DMS114 treated with DMSO at 0.1 percent for 48 hours (cell line): ENCODE measurements at regions not wholly inside any gene's neighbourhood (a gene's known extent, or its start where the extent isn't known, plus 50 kb on each side); places are given as distances from the start of the nearest gene placed in this dataset.

Source experiments
- DNase-seq: peaks from one replicate; lab custom pipeline; 2025; ENCODE audit not compliant: unreplicated experiment; lab: John Stamatoyannopoulos, UW

DNA sequence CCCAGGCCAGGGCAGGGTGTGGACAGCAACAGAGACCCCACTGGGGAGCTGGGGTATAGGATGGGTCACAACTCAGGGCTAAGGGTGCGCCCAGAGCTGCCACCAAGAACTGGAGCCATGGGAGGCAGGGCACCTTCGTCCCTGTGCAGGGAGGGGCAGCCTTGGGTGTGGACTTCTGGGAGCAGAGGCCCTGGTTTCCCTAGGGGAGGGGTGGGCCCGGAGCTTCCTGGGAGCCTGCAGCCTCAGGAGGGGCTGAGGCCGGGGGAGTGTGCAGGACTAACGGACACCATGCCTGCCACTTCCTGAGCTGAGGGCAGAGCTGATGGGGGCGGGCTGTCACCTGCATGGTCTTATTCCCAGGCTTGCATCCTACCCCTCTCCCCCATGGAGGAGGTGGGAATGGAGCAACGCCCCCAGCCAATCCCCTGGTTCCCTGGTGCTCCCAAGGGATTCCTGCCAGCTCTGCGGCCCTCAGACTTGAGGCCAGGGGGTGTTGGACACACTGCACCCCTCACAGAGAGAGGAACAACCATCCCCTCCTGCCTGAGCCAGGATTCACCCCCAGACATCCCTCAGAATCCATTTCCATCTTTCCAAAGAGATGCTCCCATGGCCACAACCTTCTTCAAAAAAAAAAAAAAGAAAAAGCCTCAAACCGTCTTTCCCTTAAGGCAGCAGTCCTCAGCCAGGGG, 225.7 kb downstream of the CTTN start:
- DNase-seq, result no peak

DNA sequence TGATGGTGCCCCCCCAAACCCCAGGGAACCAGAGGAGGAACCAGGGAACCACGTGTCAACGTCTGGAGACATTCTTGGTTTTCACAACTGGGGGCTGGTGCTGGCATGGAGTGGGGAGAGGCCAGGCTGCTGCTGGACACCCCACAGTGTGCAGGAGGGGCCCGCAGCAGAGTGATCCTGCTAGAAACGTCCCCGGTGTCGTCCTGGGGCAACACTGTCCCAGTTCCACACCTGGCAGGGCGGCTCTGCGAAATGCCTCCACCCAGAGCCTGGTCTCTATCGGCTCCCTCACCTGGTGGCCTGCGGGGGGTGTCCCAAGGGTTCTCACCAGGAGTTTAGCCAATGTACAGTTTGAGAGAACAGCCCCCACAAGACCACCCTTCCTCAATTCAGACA, 226.3 kb downstream of the CTTN start:
- DNase-seq, result no peak

DNA sequence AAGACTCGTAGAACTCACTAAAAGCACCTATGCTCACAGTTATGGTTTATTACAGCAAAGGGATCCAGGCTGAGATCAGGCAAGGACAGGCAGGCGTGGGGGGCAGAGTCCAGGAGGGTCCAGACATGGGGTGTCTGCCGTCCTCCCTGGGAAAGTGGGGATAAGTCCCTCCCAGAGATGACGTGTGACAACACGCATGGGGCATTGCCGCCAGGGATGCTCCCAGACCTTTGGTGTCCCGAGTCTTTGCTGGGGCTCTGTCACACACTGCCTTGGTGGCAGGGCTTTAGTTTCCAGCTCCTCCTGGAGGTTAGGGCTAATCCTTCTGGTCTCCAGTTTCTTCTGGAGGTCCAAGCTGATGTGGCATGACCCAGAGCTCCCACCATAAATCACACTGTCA, 226.7 kb downstream of the CTTN start:
- DNase-seq, result no peak

DNA sequence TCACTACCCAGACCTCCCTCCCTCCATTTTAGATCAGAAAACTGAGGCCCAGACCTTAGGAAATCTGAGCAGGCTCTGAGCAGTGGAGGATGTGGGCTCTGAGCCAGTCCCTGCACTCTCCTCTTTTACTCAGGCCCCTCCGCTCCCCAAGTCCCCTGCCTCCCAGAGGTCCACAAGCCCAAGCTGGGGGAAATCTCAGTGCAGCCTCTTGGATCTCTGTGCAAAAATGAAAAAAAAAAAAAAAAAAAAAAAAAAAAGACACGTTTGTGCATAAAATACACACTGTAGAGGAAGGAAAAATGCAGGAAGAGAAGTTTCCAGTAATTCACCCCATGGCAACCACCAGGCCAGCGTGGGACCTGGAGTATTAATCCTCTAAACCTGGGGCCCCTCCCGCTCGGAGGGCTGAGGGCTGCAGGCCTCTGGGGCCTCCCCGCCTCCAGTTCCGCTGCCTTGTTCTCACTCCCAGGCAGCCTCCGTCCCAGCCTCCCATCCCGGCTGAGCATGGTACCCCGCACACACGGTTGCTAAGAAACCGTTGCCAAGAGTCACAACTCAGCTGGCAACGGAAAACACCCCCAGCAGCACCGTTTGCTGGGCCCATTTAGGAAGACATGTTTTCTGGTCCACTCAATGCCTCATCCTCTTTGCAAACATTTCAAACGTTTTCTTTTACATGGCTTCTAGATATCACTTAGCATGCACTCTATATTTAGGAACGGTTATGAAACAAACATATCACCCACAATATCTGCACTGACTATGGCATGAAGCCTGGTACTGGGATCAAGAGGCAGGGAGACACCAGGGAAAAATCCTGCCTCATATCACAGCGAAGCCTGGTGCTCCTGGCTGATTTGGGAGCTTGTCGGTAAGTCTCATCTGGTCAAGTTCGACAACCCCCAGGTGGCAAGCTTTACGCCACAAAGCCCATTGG, 227.5 kb downstream of the CTTN start:
- DNase-seq, result no peak

DNA sequence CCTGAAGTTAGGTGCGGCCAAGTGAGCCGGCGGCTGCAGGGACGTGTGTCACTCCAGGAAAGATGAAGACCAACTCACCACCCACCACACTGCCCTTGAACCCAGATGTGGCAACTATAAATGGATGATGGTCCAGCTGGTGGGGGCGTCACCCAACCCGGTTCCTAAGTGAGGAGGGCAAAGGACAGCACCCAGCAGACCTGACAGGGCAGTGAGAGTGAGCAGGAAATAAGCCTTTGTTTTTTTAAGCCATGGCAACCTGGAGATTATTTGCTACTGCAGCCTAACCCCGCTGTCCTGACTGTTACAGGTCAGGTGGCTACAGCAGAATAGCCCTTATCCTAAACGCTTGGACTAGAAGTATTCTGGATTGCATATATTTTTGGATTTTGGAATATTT, 228.9 kb downstream of the CTTN start:
- no peak for DNase-seq

DNA sequence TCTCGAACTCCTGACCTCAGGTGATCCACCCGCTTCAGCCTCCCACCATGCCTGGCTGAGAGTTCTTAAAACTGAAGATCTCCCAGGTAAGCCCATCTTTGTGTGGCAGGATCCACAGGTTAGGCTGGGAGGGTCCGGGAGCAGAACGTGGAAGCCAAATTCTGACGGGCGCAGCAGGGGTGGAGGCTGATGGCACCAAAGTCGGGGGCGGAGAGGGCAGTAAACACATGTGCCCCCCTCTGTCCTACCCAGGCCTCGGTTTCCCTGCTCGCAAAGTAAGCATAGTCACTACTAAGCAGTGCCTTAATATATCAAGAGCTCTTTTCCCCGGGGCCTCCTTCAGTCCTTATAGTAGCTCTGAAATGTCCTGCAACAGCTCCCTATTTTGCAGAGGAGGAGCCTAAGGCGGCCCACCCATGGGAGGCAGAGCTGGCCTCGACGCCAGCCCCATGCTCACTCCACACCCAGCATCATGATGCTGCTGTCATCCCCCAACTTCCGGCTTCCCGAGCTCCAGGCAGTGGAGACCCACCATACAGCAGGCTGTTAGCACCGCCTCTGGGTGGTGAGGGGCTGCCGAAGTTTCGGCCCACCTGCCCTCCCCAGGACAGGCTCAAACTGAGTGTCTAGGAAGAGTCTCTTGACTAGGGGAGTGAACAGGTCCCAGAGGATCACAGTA, 230.0 kb downstream of the CTTN start:
- DNase-seq, result no peak

DNA sequence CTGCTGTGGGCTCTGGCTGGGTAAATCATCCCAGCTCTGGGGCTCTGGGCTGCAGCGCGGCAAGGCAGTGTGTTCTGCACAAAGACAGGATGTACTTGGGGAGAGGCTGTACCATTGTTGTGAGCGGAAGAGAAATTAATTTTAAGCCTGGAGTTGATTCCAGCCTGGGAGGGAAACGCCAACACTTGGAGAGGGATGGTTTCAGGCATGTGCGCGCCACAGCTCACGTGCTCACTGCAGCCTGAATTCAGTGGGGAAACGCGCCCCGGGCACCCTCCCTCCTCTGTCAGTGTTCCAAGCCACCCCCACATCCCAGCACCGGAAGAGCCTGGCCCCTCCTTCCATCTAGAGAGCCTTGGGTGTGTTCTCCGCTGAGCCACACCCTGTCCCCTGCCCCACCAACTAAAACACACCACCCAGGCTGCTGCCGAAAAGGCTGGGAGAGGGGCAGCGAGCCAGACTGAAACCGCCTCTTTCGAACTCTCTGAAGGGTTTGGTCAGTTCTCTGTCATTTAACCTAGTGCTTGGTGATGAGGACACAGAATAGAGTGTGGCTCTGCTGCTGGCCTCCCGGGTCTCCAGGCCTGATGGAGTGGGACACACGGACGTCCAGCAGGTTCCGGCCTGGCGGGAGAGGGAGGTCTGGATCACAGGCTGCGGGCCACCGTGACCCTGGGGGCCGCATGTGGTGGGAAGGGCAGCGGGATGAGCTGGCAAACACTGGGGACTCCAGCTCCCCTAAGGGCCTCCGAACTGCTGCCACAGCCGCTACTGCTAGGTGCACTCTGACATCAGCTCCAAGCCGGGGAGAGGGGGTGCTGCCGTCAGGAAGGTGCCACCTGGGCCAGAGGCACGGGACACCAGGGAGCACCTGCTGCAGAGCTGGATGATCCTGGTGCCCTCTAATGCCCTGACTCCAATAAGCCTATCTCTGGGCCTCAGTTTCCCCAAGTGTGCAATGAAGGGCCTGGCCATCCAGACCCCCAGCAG, 230.8 kb downstream of the CTTN start:
- no peak for DNase-seq

DNA sequence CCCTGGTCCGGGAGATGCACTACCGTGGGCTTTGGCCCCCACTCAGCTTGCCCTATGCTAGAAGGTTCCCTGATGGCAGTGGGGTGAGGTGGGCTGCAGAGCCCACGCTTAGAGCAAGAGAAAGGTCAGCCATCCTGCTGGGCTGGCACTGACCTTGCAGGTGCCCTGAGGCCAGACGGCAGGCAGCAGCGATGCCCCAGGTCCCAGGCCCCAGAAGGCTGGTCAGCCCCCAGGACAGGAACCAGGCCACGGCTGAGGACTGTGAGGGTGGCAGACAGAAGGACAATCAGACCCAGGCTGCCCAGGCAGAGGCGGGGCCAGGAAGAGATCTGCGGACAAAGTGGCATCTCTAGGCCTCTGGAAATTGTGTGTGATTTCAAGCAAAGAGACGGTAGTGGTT, 231.7 kb downstream of the CTTN start:
- DNase-seq, result no peak

DNA sequence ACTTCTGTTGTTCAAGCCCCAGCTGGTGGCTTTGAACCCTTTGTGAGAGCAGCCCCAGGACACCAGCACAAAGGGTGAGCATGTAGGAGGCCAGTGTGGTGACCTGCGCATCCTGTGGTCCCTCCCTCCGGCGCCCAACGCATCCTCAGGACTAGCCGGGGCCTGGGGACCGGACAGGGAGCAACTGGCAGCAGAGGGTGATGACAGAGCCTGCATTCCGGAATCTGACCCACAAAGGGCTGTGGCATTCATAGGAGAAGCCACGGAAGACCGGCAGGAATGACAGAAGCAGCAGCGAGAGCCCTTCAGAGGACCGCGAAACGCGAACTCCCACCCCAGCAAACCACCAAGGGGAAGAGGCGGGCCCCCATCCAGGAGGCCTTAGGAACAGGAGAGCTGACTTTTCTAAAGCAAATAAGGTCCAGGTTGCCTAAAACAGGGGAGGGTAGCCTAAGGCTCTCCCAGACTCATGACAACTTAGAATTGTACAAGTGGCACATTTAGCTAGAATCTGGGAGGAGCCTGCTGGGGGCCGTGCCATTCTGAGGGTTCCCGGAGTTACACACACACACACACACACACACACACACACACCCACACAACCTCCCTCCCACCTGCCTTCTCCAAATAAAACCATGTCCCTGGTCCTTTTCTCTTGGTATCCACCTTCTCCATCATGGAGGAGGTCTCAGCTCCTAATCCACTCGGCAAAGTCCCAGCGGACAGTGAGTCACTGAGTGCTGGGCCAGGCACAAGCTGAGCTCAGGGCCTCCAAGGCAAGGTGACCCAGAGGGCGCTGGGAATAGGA, 232.7 kb downstream of the CTTN start:
- DNase-seq, result no peak

DNA sequence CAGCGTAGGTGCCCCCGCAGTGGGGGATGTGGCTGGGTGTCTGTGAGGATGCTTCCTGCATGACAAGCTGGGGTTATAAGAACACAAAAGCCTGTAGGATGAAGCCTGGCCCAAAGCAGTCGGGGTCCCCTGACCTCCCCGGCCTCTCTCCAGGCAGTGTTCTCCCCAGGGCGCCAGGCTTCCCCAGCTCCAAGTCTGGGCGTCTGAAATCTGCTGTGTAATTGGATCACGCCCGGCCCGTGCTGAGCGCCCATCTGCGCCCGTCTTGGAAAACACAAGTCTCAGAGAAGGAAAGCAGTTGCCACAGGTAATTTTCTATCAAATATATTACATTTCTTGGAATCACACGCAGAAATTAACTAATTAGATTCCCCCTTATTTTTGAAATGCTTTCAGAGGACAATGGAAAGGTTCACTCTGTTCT, 233.3 kb downstream of the CTTN start:
- DNase-seq, result no peak

DNA sequence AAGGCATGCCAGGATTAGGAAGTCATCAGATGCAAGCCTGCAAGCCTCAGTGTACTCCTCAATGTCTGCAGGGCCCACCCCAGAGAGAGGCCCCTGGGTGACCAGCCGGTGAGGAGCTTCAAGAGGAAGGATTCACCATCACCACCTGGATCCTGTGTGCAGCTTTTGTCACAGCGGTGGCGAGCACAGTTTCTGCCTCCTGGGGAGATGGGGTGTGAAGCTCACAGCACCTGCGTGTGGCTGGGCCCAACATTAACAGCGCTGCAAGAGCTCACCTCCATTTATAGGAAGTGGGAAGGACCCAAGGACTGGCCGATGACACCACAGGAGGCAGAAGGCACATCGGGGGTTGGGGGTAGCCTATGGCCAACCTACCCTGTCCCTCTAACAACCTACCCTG, 235.3 kb downstream of the CTTN start:
- DNase-seq, result no peak

DNA sequence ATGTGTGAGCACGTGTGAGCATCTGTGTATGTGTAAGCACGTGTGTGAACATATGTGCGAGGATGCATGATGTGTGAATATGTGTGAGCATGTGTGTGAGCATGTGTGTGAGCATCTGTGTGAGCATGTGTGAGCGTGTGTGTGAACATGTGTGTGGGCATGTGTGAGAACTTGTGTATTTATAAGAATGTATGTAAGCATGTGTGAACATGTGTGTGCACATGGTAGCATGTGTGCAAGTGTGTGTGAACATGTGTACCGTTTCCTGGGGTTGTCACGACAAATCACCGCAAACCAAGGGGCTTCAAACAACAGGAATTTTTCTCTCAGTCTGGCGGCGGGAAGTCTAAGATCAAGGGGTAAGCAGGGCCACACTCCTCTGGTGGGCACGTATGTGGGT, 238.3 kb downstream of the CTTN start:
- no peak for DNase-seq

DNA sequence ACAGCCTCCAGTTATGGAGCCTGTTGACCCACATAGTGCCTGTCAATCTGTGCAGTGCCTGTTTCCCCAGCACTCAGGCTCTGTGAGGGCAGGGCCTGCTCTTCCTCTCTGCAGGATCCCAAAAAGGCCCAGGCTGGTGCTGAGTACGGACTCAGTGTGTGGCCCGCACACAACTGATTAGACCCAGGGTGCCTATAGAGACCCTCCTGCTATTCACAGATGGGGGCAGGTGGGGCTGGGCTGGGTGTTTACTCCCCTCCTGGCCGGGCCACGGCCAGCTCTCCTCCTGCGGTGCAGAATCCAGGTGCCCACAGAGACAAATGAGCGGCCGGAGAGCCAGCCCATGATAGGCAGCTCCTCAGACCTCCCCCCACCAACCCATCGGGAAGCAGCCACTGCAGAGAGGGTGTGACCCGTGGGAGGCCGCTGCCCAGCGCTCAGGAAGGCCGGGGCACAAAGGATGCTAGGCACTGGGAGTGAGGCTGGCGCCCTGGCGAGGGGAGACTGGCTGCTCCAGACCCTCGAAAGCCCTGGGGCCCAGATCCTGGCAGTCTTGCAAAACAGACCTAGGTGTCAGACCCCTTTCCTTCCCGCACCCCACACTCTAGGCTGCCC, 239.0 kb downstream of the CTTN start:
- no peak for DNase-seq

DNA sequence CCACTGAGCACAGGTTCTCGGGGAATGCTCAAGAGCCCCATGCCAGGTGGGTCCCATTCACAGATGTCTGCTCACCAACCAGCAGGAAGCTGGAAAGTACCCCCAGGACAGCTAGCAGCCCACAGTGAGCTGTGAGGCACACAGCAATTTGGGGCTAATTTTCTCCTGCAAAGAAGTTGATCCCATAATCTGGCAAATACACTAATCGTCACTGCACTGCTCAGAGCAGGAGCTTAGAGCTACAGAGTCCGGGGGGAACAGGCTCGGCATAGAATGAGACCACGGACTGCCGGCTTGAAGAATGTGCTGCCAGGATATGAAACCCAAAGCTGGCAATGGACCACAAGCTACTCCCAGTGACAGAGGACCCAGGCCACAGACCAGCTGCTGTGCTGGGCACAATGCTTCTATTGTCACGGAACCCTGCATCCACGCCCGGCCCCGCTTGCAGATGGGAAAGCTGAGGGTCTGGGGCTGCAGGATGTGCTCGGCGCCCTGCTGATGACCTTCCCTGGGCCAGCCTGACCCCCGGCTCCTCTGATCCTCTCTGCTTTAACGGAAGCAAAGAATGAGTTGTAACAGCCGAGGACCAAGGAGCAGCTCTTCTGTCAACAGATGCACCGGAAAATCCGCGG, 239.7 kb downstream of the CTTN start:
- no peak for DNase-seq

DNA sequence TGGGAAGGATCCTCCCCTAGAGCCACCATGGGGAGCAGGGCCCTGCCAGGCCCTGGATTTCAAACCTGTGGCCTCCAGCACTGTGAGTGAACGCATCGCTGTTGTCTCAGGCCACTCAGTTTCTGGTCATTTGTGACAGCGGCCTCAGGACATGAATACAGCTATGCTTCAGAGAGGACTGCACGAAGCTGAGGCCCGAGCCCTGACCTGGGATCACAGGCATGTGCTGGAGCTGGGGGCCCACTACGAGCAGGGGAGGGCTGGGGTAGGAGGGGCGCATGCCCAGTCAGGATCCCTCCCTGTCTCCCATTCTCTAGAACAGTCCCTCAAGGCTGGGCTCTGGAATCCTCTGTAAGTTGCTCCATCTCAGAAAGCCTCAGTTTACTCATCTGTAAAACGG, 242.1 kb downstream of the CTTN start:
- no peak for DNase-seq

DNA sequence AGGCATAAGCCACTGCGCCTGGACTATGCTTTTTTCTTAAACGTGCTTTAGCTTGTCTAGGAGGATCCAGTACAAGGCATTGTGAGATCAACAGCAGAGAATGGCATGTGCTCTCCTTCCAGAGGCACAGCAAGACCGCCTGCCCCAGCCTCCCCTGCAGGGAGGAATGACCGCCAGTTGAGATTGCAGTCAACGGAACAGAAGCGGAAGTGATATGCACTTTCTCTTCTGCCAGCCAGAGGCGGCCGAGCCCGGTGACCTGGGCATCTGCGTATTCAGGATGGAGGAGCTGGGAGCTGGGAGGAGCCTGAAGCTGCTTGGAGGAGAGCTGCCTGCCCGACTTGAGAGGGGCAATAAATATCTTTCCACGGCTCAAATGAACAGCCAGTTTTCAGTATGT, 243.0 kb downstream of the CTTN start:
- DNase-seq, result no peak

DNA sequence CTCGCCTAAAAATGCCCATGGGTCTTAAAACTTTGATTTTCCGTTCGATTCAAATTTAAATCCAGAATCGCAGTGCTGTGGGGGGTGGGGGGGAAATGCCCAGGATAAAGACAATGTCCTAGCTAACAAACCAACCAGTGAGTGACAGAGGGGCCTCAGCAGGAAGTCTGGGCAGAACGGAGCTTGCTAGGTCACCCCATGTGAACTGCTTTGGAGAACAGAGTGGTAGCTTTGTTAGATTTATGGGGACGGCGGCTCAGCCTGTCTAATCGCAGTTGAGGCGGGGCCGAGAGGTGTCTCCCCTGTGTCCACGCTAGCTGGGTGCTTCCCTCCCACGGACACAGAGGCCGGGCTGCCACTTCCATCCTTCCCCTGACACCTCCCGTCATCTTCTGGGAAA, 243.9 kb downstream of the CTTN start:
- no peak for DNase-seq

DNA sequence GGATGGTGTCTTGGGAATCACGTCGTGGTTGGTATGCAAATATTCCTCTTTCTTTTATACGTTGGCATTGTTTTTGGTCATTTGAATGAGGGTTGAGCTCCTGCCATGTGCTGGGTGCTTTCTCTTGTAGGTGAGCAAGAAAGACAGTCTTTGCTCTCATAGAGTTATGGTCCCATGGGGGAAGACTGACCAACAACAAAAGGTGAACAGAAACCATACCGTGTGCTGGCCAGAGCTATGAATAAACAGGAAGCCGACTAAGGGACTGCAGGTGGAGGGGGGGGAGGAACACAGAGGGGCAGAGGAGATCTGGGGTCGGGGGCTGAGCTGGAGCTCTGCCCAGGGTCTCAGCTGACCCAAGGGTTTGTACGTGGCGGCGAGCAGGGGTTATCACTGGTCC, 245.3 kb downstream of the CTTN start:
- DNase-seq, result no peak
